Trophoblast cell (in vitro differentiated cells and primary cell): ENCODE measurements at regions not wholly inside any gene's neighbourhood (a gene's known extent, or its start where the extent isn't known, plus 50 kb on each side); places are given as distances from the start of the nearest gene placed in this dataset.

Experiments
- DNase-seq, 2 donors: peaks; one replicate each; pipeline ENCODE4 v3.0.0-alpha.2; 2016
- H2AFZ ChIP-seq: 2 replicates; pipeline ENCODE4 v1.6.1; 2013; ENCODE audit warnings: low read length, moderate library complexity, mild to moderate bottlenecking; ENCODE audit not compliant: insufficient read depth, poor library complexity
- H2AK5ac ChIP-seq: 2 replicates; pipeline ENCODE4 v1.6.1; 2013; ENCODE audit warnings: mild to moderate bottlenecking, low read length
- H2BK120ac ChIP-seq: 2 replicates; pipeline ENCODE4 v1.6.1; 2013; ENCODE audit warnings: low read length, mild to moderate bottlenecking, moderate library complexity; ENCODE audit not compliant: insufficient read depth, poor library complexity
- H2BK12ac ChIP-seq: 2 replicates; pipeline ENCODE4 v1.6.1; 2013; ENCODE audit warnings: mild to moderate bottlenecking, low read length, moderate library complexity
- H2BK5ac ChIP-seq: 2 replicates; pipeline ENCODE4 v1.6.1; 2013; ENCODE audit warnings: low read length, low read depth, moderate library complexity, mild to moderate bottlenecking; ENCODE audit not compliant: poor library complexity
- H3K14ac ChIP-seq: 2 replicates; pipeline ENCODE4 v1.6.1; 2013; ENCODE audit warnings: mild to moderate bottlenecking, low read length
- H3K18ac ChIP-seq: 2 replicates; pipeline ENCODE4 v1.6.1; 2013; ENCODE audit warnings: mild to moderate bottlenecking, low read length
- H3K23ac ChIP-seq: 2 replicates; pipeline ENCODE4 v1.6.1; 2013; ENCODE audit warnings: low read length
- H3K27ac ChIP-seq: 2 replicates; pipeline ENCODE4 v1.5.1; 2013; ENCODE audit warnings: low read depth, mild to moderate bottlenecking, inconsistent platforms, low read length, moderate library complexity
- H3K27me3 ChIP-seq: 2 replicates; pipeline ENCODE4 v1.6.1; 2013; ENCODE audit warnings: inconsistent platforms, mild to moderate bottlenecking, low read length, moderate library complexity; ENCODE audit not compliant: insufficient read depth
- H3K36me3 ChIP-seq, 2 experiments: 1 replicate in 1 of 2; 2 replicates in 1 of 2; pipeline ENCODE4 v1.6.1; 2013; ENCODE audit warnings: low read length in 2 of 2, mild to moderate bottlenecking in 2 of 2, moderate library complexity in 1 of 2; ENCODE audit not compliant: insufficient read depth in 2 of 2, control insufficient read depth in 1 of 2
- H3K4ac ChIP-seq: 2 replicates; pipeline ENCODE4 v1.6.1; 2013; ENCODE audit warnings: low read depth, mild to moderate bottlenecking, low read length, moderate library complexity
- H3K4me1 ChIP-seq, 2 experiments: 1 replicate in 1 of 2; 2 replicates in 1 of 2; pipeline ENCODE4 v1.6.1; 2013; ENCODE audit warnings: low read length in 2 of 2, mild to moderate bottlenecking in 2 of 2, moderate library complexity in 1 of 2; ENCODE audit not compliant: insufficient read depth in 2 of 2, control insufficient read depth in 1 of 2
- H3K4me2 ChIP-seq: 2 replicates; pipeline ENCODE4 v1.6.1; 2013; ENCODE audit warnings: inconsistent platforms, mild to moderate bottlenecking, low read length, moderate library complexity
- H3K4me3 ChIP-seq: 2 replicates; pipeline ENCODE4 v1.5.1; 2013; ENCODE audit warnings: mild to moderate bottlenecking, low read depth, low read length, inconsistent platforms
- H3K79me1 ChIP-seq: one replicate; pipeline ENCODE4 v1.6.1; 2013; ENCODE audit warnings: low read length
- H3K79me2 ChIP-seq: 2 replicates; pipeline ENCODE4 v1.6.1; 2013; ENCODE audit warnings: low read length, mild to moderate bottlenecking; ENCODE audit not compliant: control insufficient read depth, insufficient read depth, poor library complexity
- H3K9ac ChIP-seq: 2 replicates; pipeline ENCODE4 v1.6.1; 2013; ENCODE audit warnings: mild to moderate bottlenecking, low read length
- H3K9me3 ChIP-seq: 2 replicates; pipeline ENCODE4 v1.6.1; 2013; ENCODE audit warnings: low read depth, mild to moderate bottlenecking, control low read depth, inconsistent platforms, low read length; ENCODE audit not compliant: insufficient read depth
- H4K12ac ChIP-seq: 2 replicates; pipeline ENCODE4 v1.6.1; 2013; ENCODE audit warnings: low read depth, mild to moderate bottlenecking, low read length, moderate library complexity
- H4K8ac ChIP-seq: 2 replicates; pipeline ENCODE4 v1.6.1; 2013; ENCODE audit warnings: low read depth, mild to moderate bottlenecking, low read length, moderate library complexity
- H4K91ac ChIP-seq: one replicate; pipeline ENCODE4 v1.6.1; 2013; ENCODE audit warnings: low read depth, mild to moderate bottlenecking, low read length, moderate library complexity
- WGBS: extraction: QIAGEN DNeasy Blood & Tissue Kit; methylation state at CpG from one replicate; pipeline ENCODE4 v1.1.7; 2013; ENCODE audit warnings: missing lambda C conversion rate; ENCODE audit not compliant: insufficient read length, insufficient coverage; ENCODE audit errors: extremely low coverage; 5-methylcytosine and 5-hydroxymethylcytosine counted together

- Histone ChIP-seq H3K23ac (no peak overlapping the region), H2AFZ (no peak overlapping the region), H2BK5ac (no peak overlapping the region), H3K36me3 (no peaks in the 10 kb centered on the region), H4K91ac (no peak overlapping the region), H3K27me3 (no peaks in the 10 kb centered on the region), H2BK120ac (no peak overlapping the region), H4K8ac (no peak overlapping the region), H3K79me2 (no peaks in the 10 kb centered on the region), H3K4me1 (no peaks in the 10 kb centered on the region), H3K4ac (no peak overlapping the region), H2AK5ac (no peak overlapping the region), H3K4me3 (no peak overlapping the region), H3K18ac (no peak overlapping the region), H4K12ac (no peak overlapping the region), H3K27ac (no peak overlapping the region), H3K14ac (no peak overlapping the region), H3K4me2 (no peak overlapping the region), H2BK12ac (no peak overlapping the region), H3K9ac (no peak overlapping the region), H3K79me1 (no peaks in the 10 kb centered on the region), H3K9me3 (no peaks in the 10 kb centered on the region)
- no CpG with 5 or more reads among the region's 5 CpGs for WGBS
- no peak for DNase-seq
Measured at GRCh38 chr9:102518324-102518723, 476.8 kb upstream of the CYLC2 start.

GRCh38 chr9:102514541-102514940, 480.6 kb upstream of the CYLC2 start:
- Histone ChIP-seq H3K4me3 (no peak overlapping the region), H3K4me2 (no peak overlapping the region), H3K9ac (no peak overlapping the region), H2BK12ac (no peak overlapping the region), H3K79me2 (no peaks in the 10 kb centered on the region), H4K91ac (no peak overlapping the region), H3K79me1 (no peaks in the 10 kb centered on the region), H3K4me1 (no peaks in the 10 kb centered on the region), H2AK5ac (no peak overlapping the region), H3K36me3 (no peaks in the 10 kb centered on the region), H3K18ac (no peak overlapping the region), H2BK5ac (no peak overlapping the region), H3K9me3 (no peaks in the 10 kb centered on the region), H4K8ac (no peak overlapping the region), H3K27me3 (no peaks in the 10 kb centered on the region), H2AFZ (no peak overlapping the region), H2BK120ac (no peak overlapping the region), H3K23ac (no peak overlapping the region), H3K27ac (no peak overlapping the region), H4K12ac (no peak overlapping the region), H3K4ac (no peak overlapping the region), H3K14ac (no peak overlapping the region)
- no CpG with 5 or more reads among the region's 9 CpGs for WGBS
- DNase-seq: no peak

- Histone ChIP-seq H3K23ac (no peak overlapping the region), H3K4me1 (no peaks in the 10 kb centered on the region), H4K12ac (no peak overlapping the region), H3K4ac (no peak overlapping the region), H3K27ac (no peak overlapping the region), H2BK5ac (no peak overlapping the region), H3K4me2 (no peak overlapping the region), H2BK120ac (no peak overlapping the region), H3K36me3 (no peaks in the 10 kb centered on the region), H2BK12ac (no peak overlapping the region), H2AFZ (no peak overlapping the region), H4K91ac (no peak overlapping the region), H3K14ac (no peak overlapping the region), H3K79me1 (no peaks in the 10 kb centered on the region), H3K9me3 (no peaks in the 10 kb centered on the region), H3K18ac (no peak overlapping the region), H3K27me3 (no peaks in the 10 kb centered on the region), H3K9ac (no peak overlapping the region), H4K8ac (no peak overlapping the region), H3K4me3 (no peak overlapping the region), H2AK5ac (no peak overlapping the region), H3K79me2 (no peaks in the 10 kb centered on the region)
- no CpG with 5 or more reads among the region's 2 CpGs for WGBS
- no peak for DNase-seq
Measured at GRCh38 chr9:102507044-102507687, 488.0 kb upstream of the CYLC2 start.

GRCh38 chr9:102506406-102506805, 488.7 kb upstream of the CYLC2 start:
- Histone ChIP-seq H2BK5ac (no peak overlapping the region), H3K23ac (no peak overlapping the region), H3K79me1 (no peaks in the 10 kb centered on the region), H3K27ac (no peak overlapping the region), H3K18ac (no peak overlapping the region), H4K91ac (no peak overlapping the region), H2AFZ (no peak overlapping the region), H3K9me3 (no peaks in the 10 kb centered on the region), H3K27me3 (no peaks in the 10 kb centered on the region), H2BK120ac (no peak overlapping the region), H3K36me3 (no peaks in the 10 kb centered on the region), H4K12ac (no peak overlapping the region), H3K79me2 (no peaks in the 10 kb centered on the region), H3K4ac (no peak overlapping the region), H3K4me1 (no peaks in the 10 kb centered on the region), H2AK5ac (no peak overlapping the region), H3K9ac (no peak overlapping the region), H2BK12ac (no peak overlapping the region), H3K4me2 (no peak overlapping the region), H3K4me3 (no peak overlapping the region), H3K14ac (no peak overlapping the region), H4K8ac (no peak overlapping the region)
- no CpG with 5 or more reads among the region's 1 CpG for WGBS
- no peak for DNase-seq
